Astrocyte (in vitro differentiated cells and primary cell): ENCODE measurements at regions not wholly inside any gene's neighbourhood (a gene's known extent, or its start where the extent isn't known, plus 50 kb on each side); places are given as distances from the start of the nearest gene placed in this dataset.
A peak's percentile ranks its signal among the peaks of the same experiment; 100 is the strongest.

Experiments used
- DNase-seq: peaks from one replicate; pipeline ENCODE4 v3.0.0-alpha.2; 2010; ENCODE audit warnings: low read depth
- FAIRE-seq: peaks from 2 replicates; lab custom pipeline; 2011; peaks lifted over from hg19 to GRCh38; lab: Jason Lieb, UNC
- H2AFZ ChIP-seq: 2 replicates; pipeline ENCODE4 v1.6.0; 2012; ENCODE audit warnings: low read depth, low read length, inconsistent platforms
- H3K27ac ChIP-seq: 2 replicates; pipeline ENCODE4 v1.5.1; 2011; ENCODE audit warnings: low read depth, low read length, inconsistent platforms
- H3K27me3 ChIP-seq: 2 replicates; pipeline ENCODE4 v1.6.0; 2011; ENCODE audit warnings: low read length, inconsistent platforms; ENCODE audit not compliant: insufficient read depth
- H3K36me3 ChIP-seq: 2 replicates; pipeline ENCODE4 v1.5.1; 2011; ENCODE audit warnings: low read length, inconsistent platforms; ENCODE audit not compliant: insufficient read depth
- H3K4me1 ChIP-seq: 2 replicates; pipeline ENCODE4 v1.5.1; 2011; ENCODE audit warnings: low read length, inconsistent platforms; ENCODE audit not compliant: insufficient read depth
- H3K4me2 ChIP-seq: 2 replicates; pipeline ENCODE4 v1.6.0; 2012; ENCODE audit warnings: low read length, inconsistent platforms
- H3K4me3 ChIP-seq: 2 replicates; pipeline ENCODE4 v1.5.1; 2011; ENCODE audit warnings: low read depth, mild to moderate bottlenecking, low read length, inconsistent platforms; ENCODE audit not compliant: insufficient read depth
- H3K79me2 ChIP-seq: 2 replicates; pipeline ENCODE4 v1.6.0; 2012; ENCODE audit warnings: mild to moderate bottlenecking, low read length, inconsistent platforms; ENCODE audit not compliant: insufficient read depth
- H3K9ac ChIP-seq: 2 replicates; pipeline ENCODE4 v1.6.0; 2012; ENCODE audit warnings: mild to moderate bottlenecking, low read length, inconsistent platforms
- H3K9me3 ChIP-seq: 2 replicates; pipeline ENCODE4 v1.5.1; 2012; ENCODE audit warnings: low read depth, mild to moderate bottlenecking, low read length, inconsistent platforms; ENCODE audit not compliant: insufficient read depth
- H4K20me1 ChIP-seq: 2 replicates; pipeline ENCODE4 v1.6.0; 2012; ENCODE audit warnings: low read length, inconsistent platforms; ENCODE audit not compliant: insufficient read depth
- H3K27ac Mint-ChIP-seq: one replicate; pipeline ENCODE4 v1.8.0; 2021; ENCODE audit warnings: mild to moderate bottlenecking, mixed read lengths; ENCODE audit not compliant: unreplicated experiment
- H3K27me3 Mint-ChIP-seq: one replicate; pipeline ENCODE4 v1.8.0; 2021; ENCODE audit warnings: low read depth, mixed read lengths; ENCODE audit not compliant: unreplicated experiment
- H3K36me3 Mint-ChIP-seq: one replicate; pipeline ENCODE4 v1.8.0; 2021; ENCODE audit warnings: low read depth, mixed read lengths; ENCODE audit not compliant: unreplicated experiment
- H3K4me1 Mint-ChIP-seq: one replicate; pipeline ENCODE4 v1.8.0; 2021; ENCODE audit warnings: low read depth, mixed read lengths; ENCODE audit not compliant: unreplicated experiment
- H3K4me3 Mint-ChIP-seq: one replicate; pipeline ENCODE4 v1.8.0; 2021; ENCODE audit warnings: mild to moderate bottlenecking, moderate library complexity, mixed read lengths; ENCODE audit not compliant: unreplicated experiment
- H3K9me3 Mint-ChIP-seq: one replicate; pipeline ENCODE4 v1.8.0; 2021; ENCODE audit warnings: mild to moderate bottlenecking, mixed read lengths; ENCODE audit not compliant: unreplicated experiment
- CTCF ChIP-seq: IDR thresholded peaks from 2 replicates; pipeline ENCODE4 v1.5.1; 2011; ENCODE audit warnings: low read depth, mild to moderate bottlenecking, inconsistent platforms, low read length, moderate library complexity; ENCODE audit not compliant: insufficient read depth
- EZH2 ChIP-seq: IDR thresholded peaks from 2 replicates; pipeline ENCODE4 v1.6.1; 2012; ENCODE audit warnings: mild to moderate bottlenecking, low read length, inconsistent platforms; ENCODE audit not compliant: insufficient read depth

- no peak overlapping the region for H3K27ac Mint-ChIP-seq
- H3K36me3 Mint-ChIP-seq, result no peaks in the 10 kb centered on the region
- Histone ChIP-seq H3K79me2 (no peaks in the 10 kb centered on the region), H3K9me3 (no peaks in the 10 kb centered on the region), H3K4me2 (peak overlapping the region; percentile 15), H3K36me3 (no peaks in the 10 kb centered on the region), H3K27ac (peak overlapping the region; percentile 41), H3K27me3 (no peaks in the 10 kb centered on the region), H4K20me1 (no peaks in the 10 kb centered on the region), H3K4me1 (peaks cover 42% of the 10 kb centered on the region), H3K9ac (no peak overlapping the region), H2AFZ (no peak overlapping the region), H3K4me3 (no peak overlapping the region)
- no peak for TF ChIP-seq EZH2
- TF ChIP-seq CTCF, result no peak
- FAIRE-seq (no peak), DNase-seq (peak; percentile 76)
- no peaks in the 10 kb centered on the region for H3K27me3 Mint-ChIP-seq
- H3K4me1 Mint-ChIP-seq, result peaks cover 26% of the 10 kb centered on the region
- no peak overlapping the region for H3K4me3 Mint-ChIP-seq
- no peaks in the 10 kb centered on the region for H3K9me3 Mint-ChIP-seq
Measured at GRCh38 chr2:39508198-39508597, 71.1 kb upstream of the MAP4K3 start.

GRCh38 chr2:39510140-39510539, 73.1 kb upstream of the MAP4K3 start:
- no peak overlapping the region for H3K4me3 ChIP-seq
- no peak overlapping the region for H3K27ac ChIP-seq

More at GRCh38 chr2:39510140-39510539, 73.1 kb upstream of the MAP4K3 start:
- H3K79me2 ChIP-seq, result no peaks in the 10 kb centered on the region
- H3K9me3 ChIP-seq, result no peaks in the 10 kb centered on the region
- Mint-ChIP-seq H3K9me3 (no peaks in the 10 kb centered on the region), H3K36me3 (no peaks in the 10 kb centered on the region), H3K27ac (no peak overlapping the region), H3K4me3 (no peak overlapping the region), H3K4me1 (peaks cover 27% of the 10 kb centered on the region), H3K27me3 (no peaks in the 10 kb centered on the region)
- no peaks in the 10 kb centered on the region for H3K27me3 ChIP-seq
- H3K4me1 ChIP-seq, result peaks cover 39% of the 10 kb centered on the region
- no peak overlapping the region for H3K4me2 ChIP-seq
- DNase-seq, result no peak
- H2AFZ ChIP-seq, result no peak overlapping the region
- H3K36me3 ChIP-seq, result no peaks in the 10 kb centered on the region
- TF ChIP-seq CTCF (no peak), EZH2 (no peak)
- no peaks in the 10 kb centered on the region for H4K20me1 ChIP-seq
- FAIRE-seq, result no peak
- no peak overlapping the region for H3K9ac ChIP-seq
